ENCODE measurements at regions not wholly inside any gene's neighbourhood (a gene's known extent, or its start where the extent isn't known, plus 50 kb on each side); places are given as distances from the start of the nearest gene placed in this dataset.
A peak's percentile ranks its signal among the peaks of the same experiment; 100 is the strongest.

DNA sequence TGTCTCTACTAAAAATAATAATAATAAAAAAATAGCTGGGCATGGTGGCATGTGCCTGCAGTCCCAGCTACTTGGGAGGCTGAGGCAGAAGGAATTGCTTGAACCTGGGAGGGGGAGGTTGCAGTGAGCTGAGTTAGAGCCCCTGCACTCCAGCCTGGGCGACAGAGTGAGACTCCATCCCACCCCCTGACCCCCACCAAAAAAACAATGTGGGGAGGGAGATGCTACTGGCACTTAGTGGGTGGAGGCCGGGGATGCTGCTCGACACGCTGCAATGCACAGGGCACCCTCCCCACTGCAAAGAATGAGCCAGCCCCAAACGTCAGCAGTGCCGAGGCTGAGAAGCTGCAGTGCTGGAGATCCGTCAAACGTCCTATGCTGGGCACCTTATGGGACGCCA lies 77.5 kb upstream of the MAP1LC3B2 start:
- intact Hi-C loops (cut with DNase I) = no loop called here
- Histone ChIP-seq H3K36me3 (no peaks in the 10 kb centered on the region), H3K9me3 (peaks cover 0 to 10% of the 10 kb centered on the region in 2 donors), H3K27me3 (peaks cover 0 to 13% of the 10 kb centered on the region in 2 donors), H3K27ac (no peak overlapping the region), H3K4me1 (no peaks in the 10 kb centered on the region), H3K4me3 (no peak overlapping the region)
- ATAC-seq (no peak), DNase-seq (no peak)
- TF ChIP-seq, protein P1, sequence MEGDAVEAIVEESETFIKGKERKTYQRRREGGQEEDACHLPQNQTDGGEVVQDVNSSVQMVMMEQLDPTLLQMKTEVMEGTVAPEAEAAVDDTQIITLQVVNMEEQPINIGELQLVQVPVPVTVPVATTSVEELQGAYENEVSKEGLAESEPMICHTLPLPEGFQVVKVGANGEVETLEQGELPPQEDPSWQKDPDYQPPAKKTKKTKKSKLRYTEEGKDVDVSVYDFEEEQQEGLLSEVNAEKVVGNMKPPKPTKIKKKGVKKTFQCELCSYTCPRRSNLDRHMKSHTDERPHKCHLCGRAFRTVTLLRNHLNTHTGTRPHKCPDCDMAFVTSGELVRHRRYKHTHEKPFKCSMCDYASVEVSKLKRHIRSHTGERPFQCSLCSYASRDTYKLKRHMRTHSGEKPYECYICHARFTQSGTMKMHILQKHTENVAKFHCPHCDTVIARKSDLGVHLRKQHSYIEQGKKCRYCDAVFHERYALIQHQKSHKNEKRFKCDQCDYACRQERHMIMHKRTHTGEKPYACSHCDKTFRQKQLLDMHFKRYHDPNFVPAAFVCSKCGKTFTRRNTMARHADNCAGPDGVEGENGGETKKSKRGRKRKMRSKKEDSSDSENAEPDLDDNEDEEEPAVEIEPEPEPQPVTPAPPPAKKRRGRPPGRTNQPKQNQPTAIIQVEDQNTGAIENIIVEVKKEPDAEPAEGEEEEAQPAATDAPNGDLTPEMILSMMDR (IDR thresholded peaks at IDR 0.05) = no peak

DNA sequence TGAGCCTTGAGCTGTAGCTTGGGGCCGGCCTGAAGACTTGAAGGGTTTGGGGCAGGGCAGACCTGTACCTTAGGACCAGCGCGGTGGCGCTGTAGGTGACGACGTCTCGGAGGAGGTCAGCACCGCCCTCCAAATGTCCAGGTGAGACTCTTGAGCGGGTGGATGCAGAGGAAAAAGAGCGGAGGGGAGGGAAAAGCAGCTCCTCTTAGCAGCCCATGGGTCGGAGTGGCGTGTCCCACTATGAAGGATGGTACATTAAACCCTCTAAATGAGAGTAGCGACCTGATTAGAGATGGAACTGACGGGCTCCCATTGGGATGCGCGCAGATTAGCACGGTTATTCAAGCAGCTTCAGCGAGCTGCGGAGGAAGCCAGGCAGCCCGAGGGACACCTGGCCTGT lies 77.0 kb upstream of the MAP1LC3B2 start:
- H3K4me1 ChIP-seq = no peaks in the 10 kb centered on the region
- peaks cover 0 to 13% of the 10 kb centered on the region in 2 donors for H3K27me3 ChIP-seq
- no peaks in the 10 kb centered on the region for H3K36me3 ChIP-seq
- TF ChIP-seq, protein P1 (IDR thresholded peaks at IDR 0.05) = no peak
- DNase-seq = no peak
- intact Hi-C loops (cut with DNase I) = no loop called here
- ATAC-seq = no peak
- H3K27ac ChIP-seq = no peak overlapping the region
- H3K4me3 ChIP-seq = no peak overlapping the region
- peaks cover 0 to 6% of the 10 kb centered on the region in 2 donors for H3K9me3 ChIP-seq

DNA sequence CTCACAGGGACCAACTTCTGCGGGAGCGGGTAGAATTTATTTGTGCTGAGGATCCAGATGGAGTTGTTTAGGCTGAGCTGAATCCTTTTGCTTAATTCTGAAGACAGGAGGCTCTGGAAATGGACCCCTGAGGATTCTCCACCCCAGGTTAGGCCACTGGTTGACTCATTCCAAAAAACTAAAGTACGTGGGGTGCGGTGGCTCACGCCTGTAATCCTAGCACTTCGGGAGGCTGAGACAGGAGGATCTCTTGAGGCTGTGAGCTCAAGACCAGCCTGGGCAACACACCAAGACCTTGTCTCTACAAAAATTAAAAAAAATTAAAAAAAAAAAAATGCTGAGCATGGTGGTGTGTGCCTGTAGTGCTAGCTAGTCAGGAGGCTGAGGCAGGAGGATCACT lies 76.3 kb upstream of the MAP1LC3B2 start:
- Histone ChIP-seq H3K4me1 (no peaks in the 10 kb centered on the region), H3K27me3 (peaks cover 0 to 13% of the 10 kb centered on the region in 2 donors), H3K27ac (no peak overlapping the region), H3K9me3 (no peaks in the 10 kb centered on the region), H3K4me3 (no peak overlapping the region), H3K36me3 (no peaks in the 10 kb centered on the region)
- DNase-seq (no peak), ATAC-seq (no peak)
- intact Hi-C loops (cut with DNase I) = no loop called here
- TF ChIP-seq, protein P1 (IDR thresholded peaks at IDR 0.05) = no peak

DNA sequence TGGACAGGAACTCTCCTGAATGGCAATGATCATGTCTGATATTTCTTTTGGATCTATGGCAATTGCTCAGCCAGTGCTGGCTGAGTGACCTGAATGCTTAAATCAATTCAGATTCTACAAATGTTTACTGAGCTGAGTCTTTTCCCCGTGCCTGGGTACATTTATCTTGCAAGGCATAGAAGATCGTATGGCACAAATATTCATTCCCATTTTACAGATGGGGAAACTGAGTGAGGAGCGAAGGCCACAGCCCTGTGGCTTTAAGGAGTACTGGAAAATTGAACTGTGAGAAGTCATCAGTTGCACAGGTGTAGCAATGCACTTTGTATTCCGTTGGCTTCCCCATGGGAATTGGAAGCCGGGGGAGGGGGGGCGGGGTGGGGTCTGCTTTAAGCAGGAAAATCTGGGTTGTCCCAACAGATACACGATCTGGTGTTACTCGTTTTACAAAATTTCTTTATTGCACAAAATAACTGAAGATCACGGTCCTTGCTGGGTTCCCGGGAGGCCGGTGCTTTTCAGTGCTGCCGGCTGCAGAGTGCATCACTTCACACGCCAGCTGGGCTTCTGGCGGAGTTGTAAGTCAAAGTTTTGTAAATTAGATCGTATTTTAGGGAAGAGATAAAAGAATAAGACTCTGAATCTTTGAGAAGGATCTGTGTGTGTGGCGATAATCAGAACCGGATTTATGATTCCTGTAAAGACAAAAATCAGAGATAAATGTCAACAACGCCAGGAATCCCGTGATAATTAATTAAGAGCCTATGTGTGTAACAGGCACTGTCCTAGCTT lies 75.0 kb upstream of the MAP1LC3B2 start:
- no peaks in the 10 kb centered on the region for H3K4me1 ChIP-seq
- no peaks in the 10 kb centered on the region for H3K36me3 ChIP-seq
- H3K9me3 ChIP-seq = peaks cover 0 to 6% of the 10 kb centered on the region in 2 donors
- peaks cover 0 to 13% of the 10 kb centered on the region in 2 donors for H3K27me3 ChIP-seq
- DNase-seq = peak in 1 of 4 donors; percentile 44
- H3K27ac ChIP-seq = no peak overlapping the region
- TF ChIP-seq, protein P1 (IDR thresholded peaks at IDR 0.05) = no peak
- H3K4me3 ChIP-seq = no peak overlapping the region
- intact Hi-C loops (cut with DNase I) = no loop called here
- no peak for ATAC-seq

DNA sequence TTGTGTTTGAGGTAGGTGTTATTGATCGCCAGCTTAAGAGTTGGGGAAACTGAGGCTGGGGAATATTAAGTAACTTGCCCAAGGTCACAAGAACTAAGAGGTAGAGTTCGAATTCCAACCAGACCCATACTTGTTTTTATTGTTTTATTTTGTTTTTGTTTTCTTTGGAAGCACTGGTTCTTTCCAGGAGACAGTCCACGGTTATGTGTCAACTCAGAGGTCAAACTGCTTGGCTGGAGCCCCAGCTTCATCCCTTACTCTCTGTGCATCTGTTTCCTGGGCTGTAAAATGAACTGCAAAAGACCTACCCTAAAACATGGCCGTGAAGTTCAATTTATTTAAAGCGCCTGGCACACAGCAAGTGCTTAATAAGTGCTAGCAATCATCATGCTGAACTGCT lies 74.4 kb upstream of the MAP1LC3B2 start:
- Histone ChIP-seq H3K9me3 (peaks cover 0 to 6% of the 10 kb centered on the region in 2 donors), H3K4me3 (no peak overlapping the region), H3K4me1 (no peaks in the 10 kb centered on the region), H3K36me3 (no peaks in the 10 kb centered on the region), H3K27me3 (peaks cover 0 to 13% of the 10 kb centered on the region in 2 donors), H3K27ac (no peak overlapping the region)
- no peak for ATAC-seq
- TF ChIP-seq, protein P1 (IDR thresholded peaks at IDR 0.05) = no peak
- no peak for DNase-seq
- intact Hi-C loops (cut with DNase I) = no loop called here
